NCI-H1436 (cell line): ENCODE measurements at regions not wholly inside any gene's neighbourhood (a gene's known extent, or its start where the extent isn't known, plus 50 kb on each side); places are given as distances from the start of the nearest gene placed in this dataset.

ENCODE experiments used
- DNase-seq: peaks from one replicate; lab custom pipeline; 2025; lab: John Stamatoyannopoulos, UW

- DNase-seq: no peak
Observed at GRCh38 chr20:39700528-39700927, 738.4 kb downstream of the DHX35 start.

GRCh38 chr20:39699166-39699725 lies 737.1 kb downstream of the DHX35 start:
- DNase-seq: no peak

GRCh38 chr20:39698752-39699151 lies 736.6 kb downstream of the DHX35 start:
- no peak for DNase-seq

GRCh38 chr20:39691151-39691862 lies 729.2 kb downstream of the DHX35 start:
- DNase-seq: no peak

GRCh38 chr20:39676857-39677391 lies 714.8 kb downstream of the DHX35 start:
- no peak for DNase-seq

- no peak for DNase-seq
Observed at GRCh38 chr20:39676241-39676640, 714.1 kb downstream of the DHX35 start.

GRCh38 chr20:39674842-39675241 lies 712.7 kb downstream of the DHX35 start:
- no peak for DNase-seq

GRCh38 chr20:39670988-39671387 lies 708.8 kb downstream of the DHX35 start:
- no peak for DNase-seq

- no peak for DNase-seq
Observed at GRCh38 chr20:39669659-39670058, 707.5 kb downstream of the DHX35 start.

- no peak for DNase-seq
Observed at GRCh38 chr20:39668038-39668437, 705.9 kb downstream of the DHX35 start.

- DNase-seq: no peak
Observed at GRCh38 chr20:39661833-39662232, 699.7 kb downstream of the DHX35 start.

GRCh38 chr20:39660965-39661364 lies 698.8 kb downstream of the DHX35 start:
- DNase-seq: no peak

- no peak for DNase-seq
Observed at GRCh38 chr20:39660226-39660625, 698.1 kb downstream of the DHX35 start.

- DNase-seq: no peak
Observed at GRCh38 chr20:39658662-39659409, 696.7 kb downstream of the DHX35 start.

- DNase-seq: no peak
Observed at GRCh38 chr20:39654171-39654570, 692.0 kb downstream of the DHX35 start.

- DNase-seq: no peak
Observed at GRCh38 chr20:39651645-39652325, 689.6 kb downstream of the DHX35 start.

GRCh38 chr20:39646874-39647413 lies 684.8 kb downstream of the DHX35 start:
- no peak for DNase-seq

- no peak for DNase-seq
Observed at GRCh38 chr20:39645131-39645530, 683.0 kb downstream of the DHX35 start.

- no peak for DNase-seq
Observed at GRCh38 chr20:39643292-39643691, 681.1 kb downstream of the DHX35 start.

GRCh38 chr20:39641423-39641822 lies 679.3 kb downstream of the DHX35 start:
- DNase-seq: no peak

- no peak for DNase-seq
Observed at GRCh38 chr20:39640147-39640546, 678.0 kb downstream of the DHX35 start.

GRCh38 chr20:39638731-39639130 lies 676.6 kb downstream of the DHX35 start:
- no peak for DNase-seq
